ENCODE measurements at regions not wholly inside any gene's neighbourhood (a gene's known extent, or its start where the extent isn't known, plus 50 kb on each side); places are given as distances from the start of the nearest gene placed in this dataset.

- no peak overlapping the region for H3K27ac Mint-ChIP-seq
- no peaks in the 10 kb centered on the region for H3K4me1 Mint-ChIP-seq
- CTCF ChIA-PET = no interaction called here
- no peak overlapping the region for H3K4me3 Mint-ChIP-seq
- no peak for ATAC-seq
- TF ChIP-seq JUN (CRISPR knock-in tag; IDR thresholded peaks at IDR 0.05) = no peak
- TF ChIP-seq AFF4 (CRISPR knock-in tag; IDR thresholded peaks at IDR 0.05; ENCODE audit: borderline replicate concordance) = no peak
- TF ChIP-seq ATF3 (CRISPR knock-in tag; conservative IDR thresholded peaks at IDR 0.05) = no peak
- TF ChIP-seq ZNF423 (CRISPR knock-in tag; IDR thresholded peaks at IDR 0.05) = no peak
- no peak for TF ChIP-seq PRRX2 (CRISPR knock-in tag; IDR thresholded peaks at IDR 0.05)
- TF ChIP-seq ZNF512 (CRISPR knock-in tag; IDR thresholded peaks at IDR 0.05; ENCODE audit: borderline replicate concordance) = no peak
- TF ChIP-seq RELA (CRISPR knock-in tag; IDR thresholded peaks at IDR 0.05; ENCODE audit: borderline replicate concordance) = no peak
- no peak for TF ChIP-seq JAZF1 (CRISPR knock-in tag; IDR thresholded peaks at IDR 0.05)
- no peak for DNase-seq (ENCODE audit: low spot score)
- H3K9me3 Mint-ChIP-seq = no peaks in the 10 kb centered on the region
- POLR2A ChIA-PET = interaction anchor here (0.6 kb wide), 1 partner anchor 88 kb away, joined by 3 read pairs; no protein-coding TSS in a partner anchor
- H3K36me3 Mint-ChIP-seq = no peaks in the 10 kb centered on the region
- no peaks in the 10 kb centered on the region for H3K27me3 Mint-ChIP-seq (ENCODE audit: low read depth)
Measured at GRCh38 chr14:50036637-50037036, 79.7 kb downstream of the VCPKMT start.

- Mint-ChIP-seq H3K4me3 (no peak overlapping the region), H3K36me3 (no peaks in the 10 kb centered on the region), H3K4me1 (no peaks in the 10 kb centered on the region), H3K27ac (no peak overlapping the region), H3K27me3 (ENCODE audit: low read depth) (no peaks in the 10 kb centered on the region), H3K9me3 (no peaks in the 10 kb centered on the region)
- ATAC-seq = no peak
- no peak for DNase-seq (ENCODE audit: low spot score)
- ChIA-PET POLR2A (interaction anchor here (0.9 kb wide), 1 partner anchor 9 kb away, joined by 3 read pairs; no protein-coding TSS in a partner anchor), CTCF (no interaction called here)
- TF ChIP-seq MLX (CRISPR knock-in tag; IDR thresholded peaks at IDR 0.05) (no peak), TEAD1 (CRISPR knock-in tag; IDR thresholded peaks at IDR 0.05) (no peak), ZNF532 (CRISPR knock-in tag; IDR thresholded peaks at IDR 0.05; ENCODE audit: borderline replicate concordance) (no peak), GTF2I (CRISPR knock-in tag; conservative IDR thresholded peaks at IDR 0.05) (no peak), NFE2L1 (CRISPR knock-in tag; IDR thresholded peaks at IDR 0.05) (no peak), FOXK1 (CRISPR knock-in tag; IDR thresholded peaks at IDR 0.05) (no peak), PRDM15 (CRISPR knock-in tag; IDR thresholded peaks at IDR 0.05) (no peak), NR1H2 (CRISPR knock-in tag; IDR thresholded peaks at IDR 0.05) (no peak), USF2 (CRISPR knock-in tag; IDR thresholded peaks at IDR 0.05) (no peak), CDX4 (CRISPR knock-in tag; IDR thresholded peaks at IDR 0.05; ENCODE audit: borderline replicate concordance) (no peak), NFYB (CRISPR knock-in tag; conservative IDR thresholded peaks at IDR 0.05; ENCODE audit: low read depth) (no peak), KAT7 (CRISPR knock-in tag; IDR thresholded peaks at IDR 0.05; ENCODE audit: borderline replicate concordance) (no peak)
Measured at GRCh38 chr14:50037240-50037639, 79.1 kb downstream of the VCPKMT start.
